Ureter (tissue), 1 donor: ENCODE measurements at regions not wholly inside any gene's neighbourhood (a gene's known extent, or its start where the extent isn't known, plus 50 kb on each side); places are given as distances from the start of the nearest gene placed in this dataset.

Experiments
- DNase-seq: peaks from one replicate; pipeline ENCODE4 v3.0.0-alpha.2; 2020; ENCODE audit warnings: low spot score
- donor health status: DM: yes; HTN: yes; CAD: no.

- DNase-seq, result no peak
These were observed 177.6 kb downstream of the HHIPL2 start for GRCh38 chr1:222370081-222370912.

- no peak for DNase-seq
These were observed 178.8 kb downstream of the HHIPL2 start for GRCh38 chr1:222369148-222369547.

- no peak for DNase-seq
These were observed 189.8 kb downstream of the HHIPL2 start for GRCh38 chr1:222358100-222358499.

GRCh38 chr1:222357252-222357651 lies 190.7 kb downstream of the HHIPL2 start:
- no peak for DNase-seq

GRCh38 chr1:222347627-222348026 lies 200.3 kb downstream of the HHIPL2 start:
- DNase-seq, result no peak

GRCh38 chr1:222346955-222347354 lies 200.9 kb downstream of the HHIPL2 start:
- no peak for DNase-seq

- no peak for DNase-seq
These were observed 208.4 kb downstream of the HHIPL2 start for GRCh38 chr1:222339376-222339947.

- DNase-seq, result no peak
These were observed 212.3 kb downstream of the HHIPL2 start for GRCh38 chr1:222335586-222335985.

GRCh38 chr1:222334026-222334680 lies 213.8 kb downstream of the HHIPL2 start:
- no peak for DNase-seq

- DNase-seq, result no peak
These were observed 216.1 kb downstream of the HHIPL2 start for GRCh38 chr1:222331765-222332164.

- no peak for DNase-seq
These were observed 216.6 kb downstream of the HHIPL2 start for GRCh38 chr1:222331340-222331739.

GRCh38 chr1:222329493-222330045 lies 218.3 kb downstream of the HHIPL2 start:
- no peak for DNase-seq

GRCh38 chr1:222326710-222327036 lies 221.2 kb downstream of the HHIPL2 start:
- DNase-seq, result no peak

- no peak for DNase-seq
These were observed 221.7 kb downstream of the HHIPL2 start for GRCh38 chr1:222326006-222326709.

- DNase-seq, result no peak
These were observed 222.4 kb downstream of the HHIPL2 start for GRCh38 chr1:222325506-222325905.

GRCh38 chr1:222314839-222315238 lies 233.1 kb downstream of the HHIPL2 start:
- DNase-seq, result no peak

- DNase-seq, result no peak
These were observed 237.1 kb downstream of the HHIPL2 start for GRCh38 chr1:222310836-222311235.

GRCh38 chr1:222307621-222308020 lies 240.3 kb downstream of the HHIPL2 start:
- no peak for DNase-seq

- DNase-seq, result no peak
These were observed 241.4 kb downstream of the HHIPL2 start for GRCh38 chr1:222306512-222306911.

- no peak for DNase-seq
These were observed 241.9 kb downstream of the HHIPL2 start for GRCh38 chr1:222306011-222306410.

- DNase-seq, result no peak
These were observed 246.3 kb downstream of the HHIPL2 start for GRCh38 chr1:222301652-222302051.

GRCh38 chr1:222299524-222299923 lies 248.4 kb downstream of the HHIPL2 start:
- no peak for DNase-seq
